H9 (cell line): ENCODE measurements at regions not wholly inside any gene's neighbourhood (a gene's known extent, or its start where the extent isn't known, plus 50 kb on each side); places are given as distances from the start of the nearest gene placed in this dataset.

Source experiments
- DNase-seq: peaks from one replicate; pipeline ENCODE4 v3.0.0-alpha.2; 2017
- H2AFZ ChIP-seq: one replicate; pipeline ENCODE4 v1.6.1; 2013; ENCODE audit warnings: mild to moderate bottlenecking, low read length, control low read depth, moderate library complexity
- H2AK5ac ChIP-seq: 2 replicates; pipeline ENCODE4 v1.6.1; 2013; ENCODE audit warnings: low read length, control low read depth, mixed read lengths; ENCODE audit not compliant: insufficient read length
- H2BK120ac ChIP-seq: one replicate; pipeline ENCODE4 v1.6.1; 2013; ENCODE audit warnings: low read depth, mild to moderate bottlenecking, low read length, control low read depth, inconsistent platforms; ENCODE audit not compliant: poor library complexity, severe bottlenecking
- H2BK12ac ChIP-seq: 2 replicates; pipeline ENCODE4 v1.6.1; 2013; ENCODE audit warnings: low read length, control low read depth, mixed read lengths, low read depth; ENCODE audit not compliant: insufficient read length
- H2BK15ac ChIP-seq: 2 replicates; pipeline ENCODE4 v1.6.1; 2013; ENCODE audit warnings: low read depth, low read length, control low read depth
- H2BK20ac ChIP-seq: one replicate; pipeline ENCODE4 v1.6.1; 2013; ENCODE audit warnings: low read depth, mild to moderate bottlenecking, low read length, control low read depth, inconsistent platforms; ENCODE audit not compliant: poor library complexity, severe bottlenecking
- H2BK5ac ChIP-seq: 2 replicates; pipeline ENCODE4 v1.6.1; 2013; ENCODE audit warnings: low read length, control low read depth, mixed read lengths; ENCODE audit not compliant: insufficient read length
- H3K14ac ChIP-seq: 2 replicates; pipeline ENCODE4 v1.6.1; 2013; ENCODE audit warnings: low read length, control low read depth; ENCODE audit not compliant: insufficient read depth
- H3K18ac ChIP-seq: 2 replicates; pipeline ENCODE4 v1.6.1; 2013; ENCODE audit warnings: low read depth, mild to moderate bottlenecking, mixed read lengths, low read length, control low read depth; ENCODE audit not compliant: insufficient read length
- H3K23ac ChIP-seq: 2 replicates; pipeline ENCODE4 v1.6.1; 2013; ENCODE audit warnings: low read length, control low read depth, mixed read lengths, low read depth; ENCODE audit not compliant: insufficient read length
- H3K23me2 ChIP-seq: 2 replicates; pipeline ENCODE4 v1.6.1; 2013; ENCODE audit warnings: low read depth, mild to moderate bottlenecking, mixed read lengths, low read length, control low read depth; ENCODE audit not compliant: insufficient read length, poor library complexity, severe bottlenecking
- H3K27ac ChIP-seq: 2 replicates; pipeline ENCODE4 v1.5.1; 2013; ENCODE audit warnings: low read length, control low read depth, mixed read lengths, low read depth; ENCODE audit not compliant: insufficient read length
- H3K27me3 ChIP-seq: 2 replicates; pipeline ENCODE4 v1.6.1; 2013; ENCODE audit warnings: low read length, control low read depth, inconsistent platforms; ENCODE audit not compliant: insufficient read depth
- H3K4ac ChIP-seq: 2 replicates; pipeline ENCODE4 v1.6.1; 2013; ENCODE audit warnings: low read depth, mild to moderate bottlenecking, control low read depth, inconsistent platforms, low read length, moderate library complexity
- H3K4me1 ChIP-seq: 2 replicates; pipeline ENCODE4 v1.6.1; 2013; ENCODE audit warnings: low read length, control low read depth, inconsistent platforms; ENCODE audit not compliant: insufficient read depth
- H3K4me2 ChIP-seq: 2 replicates; pipeline ENCODE4 v1.6.1; 2013; ENCODE audit warnings: low read length, control low read depth, mixed read lengths; ENCODE audit not compliant: insufficient read length, insufficient read depth
- H3K56ac ChIP-seq: 2 replicates; pipeline ENCODE4 v1.6.1; 2013; ENCODE audit warnings: low read depth, mild to moderate bottlenecking, mixed read lengths, low read length, control low read depth; ENCODE audit not compliant: insufficient read length
- H3K79me1 ChIP-seq: 2 replicates; pipeline ENCODE4 v1.6.1; 2013; ENCODE audit warnings: low read depth, mild to moderate bottlenecking, moderate library complexity, low read length, control low read depth, inconsistent platforms; ENCODE audit not compliant: insufficient read depth, poor library complexity, severe bottlenecking
- H3K79me2 ChIP-seq: 2 replicates; pipeline ENCODE4 v1.6.1; 2013; ENCODE audit warnings: low read length, control low read depth, inconsistent platforms; ENCODE audit not compliant: insufficient read depth
- H3K9ac ChIP-seq: 2 replicates; pipeline ENCODE4 v1.6.1; 2013; ENCODE audit warnings: low read length, control low read depth, mixed read lengths; ENCODE audit not compliant: insufficient read length; ENCODE audit errors: extremely low read depth
- H3K9me3 ChIP-seq: one replicate; pipeline ENCODE4 v1.6.1; 2013; ENCODE audit warnings: low read depth, low read length, inconsistent platforms; ENCODE audit not compliant: control insufficient read depth
- H3T11ph ChIP-seq: one replicate; pipeline ENCODE4 v1.6.1; 2013; ENCODE audit warnings: mild to moderate bottlenecking, low read length, control low read depth, inconsistent platforms
- H4K20me1 ChIP-seq: one replicate; pipeline ENCODE4 v1.6.1; 2013; ENCODE audit not compliant: control insufficient read depth, insufficient read length, insufficient read depth
- H4K5ac ChIP-seq: 2 replicates; pipeline ENCODE4 v1.6.1; 2013; ENCODE audit warnings: low read depth, mild to moderate bottlenecking, mixed read lengths, low read length, control low read depth; ENCODE audit not compliant: insufficient read length
- H4K8ac ChIP-seq: replicated peaks from 2 replicates; pipeline ENCODE4 v1.6.1; 2013; ENCODE audit warnings: low read length, control low read depth, mixed read lengths, low read depth; ENCODE audit not compliant: insufficient read length
- H4K91ac ChIP-seq: 2 replicates; pipeline ENCODE4 v1.6.1; 2013; ENCODE audit warnings: low read depth, mild to moderate bottlenecking, moderate library complexity, mixed read lengths, low read length, control low read depth; ENCODE audit not compliant: insufficient read length
- H3K27ac Mint-ChIP-seq, 3 experiments: 2 replicates in 2 of 3; 3 replicates in 1 of 3; pipeline ENCODE4 v1.8.0; 2020 to 2021; ENCODE audit warnings: mixed read lengths in 3 of 3, mild to moderate bottlenecking in 1 of 3, moderate library complexity in 1 of 3
- H3K27me3 Mint-ChIP-seq: 2 replicates; pipeline ENCODE4 v1.8.0; 2021; ENCODE audit warnings: low read depth, mild to moderate bottlenecking, moderate library complexity, mixed read lengths
- H3K36me3 Mint-ChIP-seq, 3 experiments: 2 replicates in 2 of 3; 3 replicates in 1 of 3; pipeline ENCODE4 v1.8.0; 2020 to 2021; ENCODE audit warnings: low read depth in 3 of 3, mixed read lengths in 3 of 3; ENCODE audit not compliant: insufficient read depth in 1 of 3
- H3K4me1 Mint-ChIP-seq, 2 experiments: 2 replicates each; pipeline ENCODE4 v1.8.0; 2020; ENCODE audit warnings: mixed read lengths in 2 of 2
- H3K4me3 Mint-ChIP-seq, 2 experiments: 2 replicates in 1 of 2; 3 replicates in 1 of 2; pipeline ENCODE4 v1.8.0; 2020 to 2021; ENCODE audit warnings: mild to moderate bottlenecking in 2 of 2, mixed read lengths in 2 of 2, moderate library complexity in 1 of 2
- H3K9me3 Mint-ChIP-seq, 2 experiments: 2 replicates in 1 of 2; 3 replicates in 1 of 2; pipeline ENCODE4 v1.8.0; 2020; ENCODE audit warnings: mild to moderate bottlenecking in 2 of 2, mixed read lengths in 2 of 2, moderate library complexity in 1 of 2
- CTCF ChIP-seq: fragments of 200-600 bp; sonication (generic); conservative IDR thresholded peaks from 3 replicates; pipeline ENCODE4 v1.8.0; 2021; ENCODE audit warnings: antibody characterized with exemption, mild to moderate bottlenecking
- WGBS: extraction: QIAGEN DNeasy Blood & Tissue Kit; methylation state at CpG from one replicate; pipeline ENCODE4 v1.1.7; 2013; ENCODE audit warnings: missing lambda C conversion rate, low lambda C conversion rate, mixed read lengths; ENCODE audit not compliant: insufficient read length; ENCODE audit errors: extremely low coverage; 5-methylcytosine and 5-hydroxymethylcytosine counted together

GRCh38 chr22:49297871-49298721 lies 529.6 kb downstream of the BRD1 start:
- H3K4me3 Mint-ChIP-seq = no peak overlapping the region
- Histone ChIP-seq H2AK5ac (no peak overlapping the region), H3K79me2 (no peaks in the 10 kb centered on the region), H2BK12ac (no peak overlapping the region), H3K79me1 (no peaks in the 10 kb centered on the region), H3K18ac (no peak overlapping the region), H3K4me1 (no peaks in the 10 kb centered on the region; the same call in 1 of the 2 replicates), H4K5ac (no peak overlapping the region), H3K4me2 (no peak overlapping the region), H2AFZ (no peak overlapping the region), H3K27me3 (no peaks in the 10 kb centered on the region), H3K4ac (no peak overlapping the region), H3K9ac (no peak overlapping the region), H2BK20ac (no peak overlapping the region), H4K8ac (no peak overlapping the region), H3K23me2 (no peaks in the 10 kb centered on the region), H4K91ac (no peak overlapping the region), H2BK120ac (no peak overlapping the region), H2BK5ac (no peak overlapping the region), H2BK15ac (no peak overlapping the region), H3K14ac (no peak overlapping the region), H3K9me3 (no peaks in the 10 kb centered on the region), H3K56ac (no peak overlapping the region), H3T11ph (no peak overlapping the region), H3K23ac (no peak overlapping the region), H3K27ac (no peak overlapping the region), H4K20me1 (no peaks in the 10 kb centered on the region)
- no CpG with 5 or more reads among the region's 39 CpGs for WGBS
- peaks cover 0 to 6% (median 0%) of the 10 kb centered on the region in 3 experiments; a peak in 3 of 7 replicates for H3K36me3 Mint-ChIP-seq
- TF ChIP-seq CTCF = no peak
- peaks cover 29% of the 10 kb centered on the region for H3K27me3 Mint-ChIP-seq
- peaks cover 0 to 10% of the 10 kb centered on the region in 2 experiments; a peak in 4 of 5 replicates for H3K9me3 Mint-ChIP-seq
- DNase-seq = peak; percentile 33
- H3K4me1 Mint-ChIP-seq = peaks cover 4% of the 10 kb centered on the region in 2 experiments
- no peak overlapping the region; a peak in 1 of 7 replicates for H3K27ac Mint-ChIP-seq
